ENCODE measurements at regions not wholly inside any gene's neighbourhood (a gene's known extent, or its start where the extent isn't known, plus 50 kb on each side); places are given as distances from the start of the nearest gene placed in this dataset.

- in situ Hi-C loops (cut with HindIII; ENCODE audit: low sequenced_read_pairs) = no loop called here
Measured at GRCh38 chr20:60359010-60359409, 400.8 kb downstream of the CDH26 start.

GRCh38 chr20:60361761-60362395 is 403.7 kb downstream of the CDH26 start:
- in situ Hi-C loops (cut with HindIII; ENCODE audit: low sequenced_read_pairs) = no loop called here

GRCh38 chr20:60362531-60362930 is 404.3 kb downstream of the CDH26 start:
- in situ Hi-C loops (cut with HindIII; ENCODE audit: low sequenced_read_pairs) = no loop called here

- in situ Hi-C loops (cut with HindIII; ENCODE audit: low sequenced_read_pairs) = no loop called here
Measured at GRCh38 chr20:60363698-60364097, 405.5 kb downstream of the CDH26 start.

GRCh38 chr20:60365064-60365666 is 406.9 kb downstream of the CDH26 start:
- in situ Hi-C loops (cut with HindIII; ENCODE audit: low sequenced_read_pairs) = no loop called here

GRCh38 chr20:60365882-60366281 is 407.7 kb downstream of the CDH26 start:
- in situ Hi-C loops (cut with HindIII; ENCODE audit: low sequenced_read_pairs) = no loop called here

GRCh38 chr20:60371384-60371783 is 413.2 kb downstream of the CDH26 start:
- in situ Hi-C loops (cut with HindIII; ENCODE audit: low sequenced_read_pairs) = no loop called here

- in situ Hi-C loops (cut with HindIII; ENCODE audit: low sequenced_read_pairs) = no loop called here
Measured at GRCh38 chr20:60372275-60372674, 414.1 kb downstream of the CDH26 start.

GRCh38 chr20:60372822-60373221 is 414.6 kb downstream of the CDH26 start:
- in situ Hi-C loops (cut with HindIII; ENCODE audit: low sequenced_read_pairs) = no loop called here

- in situ Hi-C loops (cut with HindIII; ENCODE audit: low sequenced_read_pairs) = no loop called here
Measured at GRCh38 chr20:60378620-60379019, 420.4 kb downstream of the CDH26 start.

GRCh38 chr20:60381643-60382400 is 423.6 kb downstream of the CDH26 start:
- in situ Hi-C loops (cut with HindIII; ENCODE audit: low sequenced_read_pairs) = no loop called here

- in situ Hi-C loops (cut with HindIII; ENCODE audit: low sequenced_read_pairs) = no loop called here
Measured at GRCh38 chr20:60389441-60389840, 431.2 kb downstream of the CDH26 start.

- in situ Hi-C loops (cut with HindIII; ENCODE audit: low sequenced_read_pairs) = no loop called here
Measured at GRCh38 chr20:60389882-60390281, 431.7 kb downstream of the CDH26 start.

GRCh38 chr20:60395991-60396390 is 437.8 kb downstream of the CDH26 start:
- in situ Hi-C loops (cut with HindIII; ENCODE audit: low sequenced_read_pairs) = no loop called here

- in situ Hi-C loops (cut with HindIII; ENCODE audit: low sequenced_read_pairs) = no loop called here
Measured at GRCh38 chr20:60400567-60400966, 442.3 kb downstream of the CDH26 start.

- in situ Hi-C loops (cut with HindIII; ENCODE audit: low sequenced_read_pairs) = no loop called here
Measured at GRCh38 chr20:60402189-60403058, 444.2 kb downstream of the CDH26 start.

- in situ Hi-C loops (cut with HindIII; ENCODE audit: low sequenced_read_pairs) = no loop called here
Measured at GRCh38 chr20:60403105-60403741, 445.0 kb downstream of the CDH26 start.

GRCh38 chr20:60407011-60407771 is 449.0 kb downstream of the CDH26 start:
- in situ Hi-C loops (cut with HindIII; ENCODE audit: low sequenced_read_pairs) = no loop called here

GRCh38 chr20:60407938-60408337 is 449.7 kb downstream of the CDH26 start:
- in situ Hi-C loops (cut with HindIII; ENCODE audit: low sequenced_read_pairs) = no loop called here

- in situ Hi-C loops (cut with HindIII; ENCODE audit: low sequenced_read_pairs) = no loop called here
Measured at GRCh38 chr20:60408435-60408834, 450.2 kb downstream of the CDH26 start.

All from DLD1 (cell line).